Dedifferentiated amniotic fluid mesenchymal stem cell (primary cell): ENCODE measurements at regions not wholly inside any gene's neighbourhood (a gene's known extent, or its start where the extent isn't known, plus 50 kb on each side); places are given as distances from the start of the nearest gene placed in this dataset.
A peak's percentile ranks its signal among the peaks of the same experiment; 100 is the strongest.
"Not testable (repeated sequence)": the region's sequence is repeated elsewhere in the genome, so short reads cannot be mapped to it uniquely, and the experiment has no call there.

Experiments
- DNase-seq: peaks from one replicate; pipeline ENCODE4 v3.0.0-alpha.2; 2016; ENCODE audit errors: extremely low spot score

GRCh38 chr1:199405634-199406196 lies 621.8 kb upstream of the NR5A2 start:
- no peak for DNase-seq

GRCh38 chr1:199410462-199410861 lies 617.0 kb upstream of the NR5A2 start:
- no peak for DNase-seq

DNA sequence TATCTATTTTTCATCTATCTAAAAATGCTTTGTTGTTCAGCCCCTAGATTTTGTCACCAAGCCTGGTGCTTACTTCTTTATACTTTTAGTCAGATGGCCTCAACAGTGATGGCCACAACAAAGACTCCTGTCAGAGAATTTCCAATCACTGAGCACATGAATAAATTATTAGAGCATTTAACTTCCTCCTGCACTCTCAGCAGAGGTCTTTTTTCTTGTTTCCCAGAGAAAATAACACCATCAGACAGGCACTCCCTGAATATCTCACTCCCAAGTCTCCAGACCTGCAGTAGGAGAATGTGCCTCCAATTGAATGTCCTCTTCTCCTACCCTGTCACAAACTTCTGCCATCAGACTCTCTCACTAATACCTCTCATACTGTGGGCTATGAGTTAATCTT lies 616.0 kb upstream of the NR5A2 start:
- no peak for DNase-seq

DNA sequence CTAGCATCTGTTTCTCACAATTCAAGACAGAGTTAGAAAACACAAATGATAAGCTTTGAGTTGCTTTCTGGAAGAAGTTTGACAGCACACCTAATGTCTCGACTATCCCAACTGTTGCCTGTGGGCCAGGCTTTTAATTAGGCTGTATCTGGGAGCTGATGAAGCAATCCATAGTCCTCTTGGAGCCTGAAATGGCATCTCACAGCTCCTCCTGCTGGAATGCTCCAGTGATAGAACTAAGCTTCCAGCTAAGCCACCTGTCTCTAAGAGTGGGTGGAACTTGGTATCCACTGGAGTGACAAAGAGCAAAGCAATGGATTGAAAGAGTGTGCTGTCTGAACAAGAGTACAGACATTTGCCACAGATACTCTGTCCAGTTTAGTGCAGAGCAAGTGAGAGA lies 605.3 kb upstream of the NR5A2 start:
- DNase-seq, result no peak

GRCh38 chr1:199447906-199448305 lies 579.6 kb upstream of the NR5A2 start:
- DNase-seq, result no peak

DNA sequence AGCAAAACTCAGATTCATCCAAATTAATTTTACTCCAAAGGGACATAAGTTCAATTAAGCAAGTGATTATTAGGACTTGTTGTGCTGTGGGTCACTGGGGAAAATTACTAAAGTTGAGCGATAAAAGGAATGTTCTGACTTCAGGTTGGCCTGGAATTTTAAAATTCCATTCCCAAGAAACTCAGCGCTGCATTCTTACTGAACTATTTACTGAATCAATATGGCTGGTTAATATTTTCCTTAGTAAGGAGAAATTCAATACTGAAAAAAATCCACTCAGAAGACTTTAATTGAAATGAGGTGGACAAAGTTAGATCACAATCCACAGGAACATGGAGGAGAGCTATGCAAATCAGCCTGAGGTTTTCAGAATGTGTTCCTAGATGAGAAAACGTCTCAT lies 578.9 kb upstream of the NR5A2 start:
- DNase-seq, result no peak

GRCh38 chr1:199449221-199449620 lies 578.3 kb upstream of the NR5A2 start:
- DNase-seq, result no peak

DNA sequence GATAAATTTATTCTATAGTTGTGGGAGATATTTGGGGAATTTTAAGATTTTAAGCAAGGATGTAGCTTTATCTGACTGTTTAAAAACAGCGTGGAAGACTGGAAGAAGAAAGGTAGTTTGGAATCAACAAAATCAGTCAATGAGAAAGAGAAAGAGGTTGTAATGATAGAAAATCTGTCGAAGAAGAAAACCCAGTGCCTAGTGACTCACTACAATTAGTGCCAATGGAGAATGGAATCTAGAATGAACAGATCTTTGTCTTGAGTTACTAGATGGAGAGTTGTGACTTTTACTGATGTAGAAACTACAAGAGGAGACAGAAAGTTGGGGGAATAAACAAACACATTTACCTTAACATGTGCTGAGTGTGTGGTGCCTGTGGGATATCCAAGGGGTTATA lies 577.8 kb upstream of the NR5A2 start:
- DNase-seq, result no peak

DNA sequence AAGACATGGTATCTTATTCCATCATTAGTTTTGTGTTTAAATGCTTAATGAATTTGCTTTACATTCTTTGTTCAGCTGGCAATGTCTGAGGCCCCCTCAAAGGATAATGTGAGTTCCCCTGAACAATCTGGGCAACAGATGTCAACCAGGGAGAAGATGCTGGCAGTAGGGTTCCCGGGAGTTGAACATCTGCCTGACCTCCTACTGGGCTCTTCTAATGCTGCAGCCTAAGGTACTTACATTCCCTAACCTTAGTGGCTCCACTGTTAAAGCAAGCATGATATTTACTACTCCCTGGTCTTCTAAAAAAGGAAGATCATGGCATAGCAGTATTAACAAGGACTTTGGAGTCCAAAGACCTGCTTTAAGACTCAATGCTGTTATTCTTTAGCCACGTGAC lies 574.9 kb upstream of the NR5A2 start:
- DNase-seq, result no peak

DNA sequence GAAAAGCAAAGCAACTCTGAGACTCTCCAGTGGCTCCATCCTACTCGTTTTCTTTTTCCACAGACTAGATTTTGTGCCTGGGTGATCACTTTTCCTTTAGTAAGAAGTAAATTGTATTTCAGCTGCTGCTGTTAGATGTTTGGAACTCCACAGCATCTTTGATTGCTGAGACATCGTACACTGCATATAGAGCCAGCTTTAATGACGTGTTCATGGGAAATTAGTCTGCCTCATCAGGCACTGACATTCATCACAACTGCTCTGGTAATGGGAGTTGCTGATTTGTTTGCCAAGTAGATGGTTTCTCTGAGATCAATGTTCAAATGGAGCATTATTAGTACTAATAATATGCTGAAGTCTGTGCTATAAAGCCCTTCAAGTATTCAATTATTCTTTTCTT lies 573.8 kb upstream of the NR5A2 start:
- DNase-seq, result no peak

DNA sequence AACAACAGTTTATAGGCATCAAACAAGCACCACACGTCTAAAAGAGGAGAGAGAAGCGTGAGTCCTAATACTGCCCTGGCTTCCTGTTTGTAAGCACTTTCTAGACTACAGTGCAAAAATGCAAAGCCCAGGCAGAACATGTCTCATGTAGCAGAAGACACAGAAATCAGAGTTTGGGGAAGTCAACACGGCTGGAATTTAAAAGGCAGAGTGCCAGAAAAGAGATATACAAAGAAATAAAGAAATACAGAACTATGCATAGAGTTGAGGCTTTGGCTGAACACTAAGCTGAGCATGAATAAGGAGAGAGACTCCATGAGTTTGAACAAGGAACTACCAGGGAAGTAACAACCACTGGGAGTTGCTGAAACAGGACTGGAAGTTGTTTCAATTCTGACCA lies 566.6 kb upstream of the NR5A2 start:
- DNase-seq, result no peak

GRCh38 chr1:199463521-199464127 lies 563.9 kb upstream of the NR5A2 start:
- no peak for DNase-seq

DNA sequence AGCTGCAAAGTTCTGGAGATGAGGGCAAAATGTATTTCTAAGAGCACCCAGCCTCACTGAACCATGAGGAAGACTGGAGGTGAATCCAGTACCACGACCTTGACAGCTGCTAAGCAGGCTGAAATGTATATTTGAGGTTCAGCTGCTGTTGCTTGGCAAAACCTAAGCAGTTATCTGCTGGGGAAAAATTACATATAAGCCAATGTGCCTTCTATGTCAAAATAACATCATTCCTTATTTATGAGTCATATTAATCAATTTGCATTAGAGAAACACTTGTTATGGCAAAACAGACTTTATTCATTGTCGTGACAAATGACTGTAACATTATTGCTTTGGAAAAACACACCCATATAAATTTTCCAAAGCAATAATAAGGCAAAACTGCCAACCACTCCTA lies 560.5 kb upstream of the NR5A2 start:
- no peak for DNase-seq

DNA sequence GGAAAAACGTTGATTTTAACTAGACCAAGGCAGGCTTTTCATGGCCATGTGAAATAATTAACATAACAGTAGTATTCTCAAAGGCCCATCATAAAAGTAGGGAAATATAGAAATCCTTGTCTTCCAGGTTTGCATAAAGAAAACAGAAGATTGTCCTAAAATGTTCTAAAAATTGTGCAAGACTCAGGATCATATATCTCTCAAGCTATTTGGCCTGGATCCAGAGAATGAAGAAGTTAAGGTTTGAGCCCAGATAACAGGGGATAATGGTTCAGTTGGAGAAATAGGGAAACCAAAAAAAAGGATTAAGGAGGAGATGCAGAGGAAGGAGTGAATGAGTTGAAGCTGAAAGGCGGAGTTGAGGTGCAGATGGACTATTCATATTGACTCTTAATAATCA lies 555.5 kb upstream of the NR5A2 start:
- DNase-seq, result no peak

GRCh38 chr1:199472978-199473377 lies 554.5 kb upstream of the NR5A2 start:
- DNase-seq, result no peak

DNA sequence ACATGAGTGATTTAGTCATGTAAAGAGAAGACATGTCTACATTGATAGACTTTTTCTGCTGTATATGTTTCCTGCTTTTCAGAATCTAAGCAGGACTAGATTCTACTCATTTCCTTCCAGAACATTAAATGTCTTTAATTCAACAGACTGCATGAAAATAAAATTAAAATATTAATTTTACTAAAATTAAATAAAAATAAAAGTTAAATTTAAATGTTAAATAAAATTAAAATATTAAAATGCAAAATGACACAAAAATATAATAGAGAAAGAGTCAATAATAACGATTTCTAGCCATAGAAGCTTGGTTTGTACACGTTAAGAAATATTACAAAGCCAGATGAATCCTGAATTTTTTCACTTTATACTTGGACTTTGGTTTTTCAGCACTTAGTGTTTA lies 552.8 kb upstream of the NR5A2 start:
- DNase-seq, result no peak

- DNase-seq, result no peak
These were observed 545.1 kb upstream of the NR5A2 start for GRCh38 chr1:199482426-199482825.

GRCh38 chr1:199489594-199489993 lies 537.9 kb upstream of the NR5A2 start:
- no peak for DNase-seq

DNA sequence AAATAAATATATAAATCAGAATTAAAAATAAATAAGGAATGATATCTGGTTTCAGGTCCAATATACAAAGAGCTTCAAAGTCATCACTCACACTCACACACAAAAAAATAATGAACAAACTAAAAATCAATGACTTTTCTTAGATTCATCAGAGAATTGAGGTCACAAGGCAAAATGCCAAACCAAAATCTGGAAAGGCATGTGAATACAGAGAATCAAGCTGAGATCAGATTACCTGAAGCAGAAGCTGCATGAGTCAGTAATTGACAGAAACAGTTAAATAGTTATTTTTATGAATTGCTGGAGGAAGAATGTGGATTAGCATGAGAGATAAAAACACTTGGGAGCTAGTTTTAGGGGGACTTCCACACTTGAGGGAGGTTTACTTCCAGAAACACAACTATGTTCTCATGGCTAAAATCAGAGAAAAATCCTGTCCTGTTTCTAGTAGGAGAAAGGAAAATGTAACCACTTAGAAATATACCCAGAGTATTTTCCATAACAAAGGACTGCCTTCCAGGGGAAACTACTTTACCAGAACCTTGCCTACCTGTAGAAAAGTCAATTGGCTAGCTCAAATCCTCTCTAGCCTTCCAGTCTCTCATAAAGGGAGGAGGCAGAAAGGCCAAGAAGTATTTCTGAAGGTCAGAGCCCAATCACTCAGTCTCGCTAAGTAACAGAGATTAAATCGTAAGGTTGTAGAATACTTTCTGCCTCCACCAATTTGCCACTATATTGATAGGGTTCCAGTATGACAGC lies 536.6 kb upstream of the NR5A2 start:
- DNase-seq, result peak; percentile 57

GRCh38 chr1:199495432-199495831 lies 532.1 kb upstream of the NR5A2 start:
- no peak for DNase-seq

GRCh38 chr1:199498802-199499201 lies 528.7 kb upstream of the NR5A2 start:
- DNase-seq, result not testable (repeated sequence)

DNA sequence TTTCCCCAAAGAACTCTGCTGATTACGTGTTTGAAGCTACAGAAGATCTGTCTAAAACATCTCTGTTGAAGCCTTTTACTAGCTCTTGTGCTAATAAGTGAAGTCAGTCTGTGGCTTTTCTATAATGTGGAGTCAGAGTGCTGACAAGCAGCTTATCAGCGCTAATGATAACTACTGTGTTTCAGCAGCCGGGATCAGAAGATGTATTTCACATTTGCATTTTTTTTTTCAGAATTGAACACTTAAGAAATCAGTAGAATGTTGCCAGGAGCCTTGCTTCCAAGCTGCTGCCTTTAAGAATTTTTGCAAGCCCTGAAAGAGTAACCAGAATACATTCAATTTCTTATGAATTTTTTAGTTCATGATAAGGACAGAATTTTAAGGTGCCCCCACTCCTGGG lies 519.4 kb upstream of the NR5A2 start:
- DNase-seq, result no peak

DNA sequence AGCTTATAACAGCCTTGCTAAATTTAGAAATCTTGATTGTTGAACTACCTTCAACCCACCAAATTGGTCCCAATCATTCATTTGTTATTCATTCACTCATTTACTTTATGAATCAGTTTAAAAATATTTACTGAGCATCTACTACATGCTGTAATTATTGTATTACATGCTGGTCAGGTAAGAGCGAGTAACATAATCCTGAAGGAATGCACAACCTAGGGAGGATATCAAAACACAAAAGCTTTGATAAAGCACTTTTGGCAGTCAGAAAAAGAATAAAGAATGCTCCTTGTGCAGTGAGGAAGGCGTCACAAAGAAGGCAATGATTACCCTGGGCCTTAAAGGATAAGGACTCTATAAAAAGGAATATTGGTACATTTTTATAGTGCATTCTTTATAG lies 518.9 kb upstream of the NR5A2 start:
- DNase-seq, result no peak

GRCh38 chr1:199509456-199509855 lies 518.1 kb upstream of the NR5A2 start:
- DNase-seq, result no peak
